HG02981 (cell line): ENCODE measurements at regions not wholly inside any gene's neighbourhood (a gene's known extent, or its start where the extent isn't known, plus 50 kb on each side); places are given as distances from the start of the nearest gene placed in this dataset.
"Not testable (repeated sequence)": the region's sequence is repeated elsewhere in the genome, so short reads cannot be mapped to it uniquely, and the experiment has no call there.

ENCODE experiments used
- ATAC-seq: cut with Tn5 transposase; IDR thresholded peaks from one replicate; pipeline ENCODE4 v1.9.1; 2021; ENCODE audit warnings: mild to moderate bottlenecking, moderate library complexity; ENCODE audit not compliant: unreplicated experiment

DNA sequence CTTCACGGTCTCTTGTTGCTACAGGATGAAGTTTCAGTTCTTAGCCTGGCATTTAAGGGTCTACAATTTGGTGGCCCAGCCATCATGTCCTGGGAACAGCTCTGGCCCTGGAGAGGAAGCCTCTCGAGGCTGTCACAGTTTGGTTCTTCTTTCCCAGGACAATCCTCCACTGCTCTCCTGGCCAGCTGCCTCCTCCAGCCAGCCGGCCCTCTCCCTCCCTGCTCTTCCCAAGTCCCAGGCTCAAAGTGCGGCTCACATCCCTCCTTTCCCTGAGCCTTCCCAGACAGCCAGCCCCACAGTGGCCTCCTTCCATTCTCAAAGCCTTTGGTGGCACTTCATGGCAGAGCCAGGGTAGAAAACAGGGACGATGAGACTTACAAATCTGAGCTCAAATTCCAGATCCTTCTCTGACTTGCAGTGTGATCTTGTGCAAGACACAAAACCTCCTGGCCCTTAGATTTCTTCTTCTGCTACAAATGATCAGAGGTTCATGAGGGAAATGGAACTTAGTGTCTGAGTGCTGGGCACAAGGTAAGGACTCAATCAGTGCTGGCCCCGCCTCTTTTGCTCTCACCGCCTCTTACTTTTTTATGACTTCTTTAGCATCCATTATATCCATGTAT lies 223.8 kb upstream of the ECI2 start:
- ATAC-seq, result no peak

DNA sequence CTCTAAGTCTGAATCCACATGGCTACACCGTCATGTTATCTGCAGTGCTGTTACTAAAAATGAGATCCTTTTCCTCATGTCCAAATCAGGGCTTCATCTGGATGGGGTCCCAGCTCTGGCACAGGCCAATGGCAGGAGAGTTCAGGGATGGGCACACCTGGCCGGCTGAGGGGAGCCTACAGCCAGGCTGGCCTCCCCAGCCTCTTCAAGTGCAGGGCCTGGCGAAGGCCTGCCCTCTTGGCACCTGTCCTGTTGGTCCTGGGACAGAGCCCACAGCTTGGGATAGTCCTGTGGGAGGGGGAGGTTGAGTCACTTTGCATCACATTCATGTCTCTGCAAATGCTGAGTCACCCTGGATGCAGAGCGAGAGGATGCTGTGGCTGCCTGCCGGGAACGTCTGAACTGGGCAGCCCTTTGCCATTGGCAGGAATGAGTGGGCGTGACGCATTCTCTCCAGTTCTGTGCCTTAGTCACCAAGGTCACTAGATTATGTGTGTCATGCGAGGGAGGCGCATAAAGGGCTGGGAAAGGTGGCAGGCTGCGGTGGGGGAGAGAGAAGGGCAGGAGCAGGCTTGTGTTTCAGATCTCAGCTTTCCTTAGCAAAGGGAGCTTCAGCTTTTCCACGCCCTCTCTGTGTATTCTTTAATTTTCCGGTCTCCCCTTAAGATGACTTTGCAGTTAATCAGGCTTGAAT lies 223.2 kb upstream of the ECI2 start:
- no peak for ATAC-seq

DNA sequence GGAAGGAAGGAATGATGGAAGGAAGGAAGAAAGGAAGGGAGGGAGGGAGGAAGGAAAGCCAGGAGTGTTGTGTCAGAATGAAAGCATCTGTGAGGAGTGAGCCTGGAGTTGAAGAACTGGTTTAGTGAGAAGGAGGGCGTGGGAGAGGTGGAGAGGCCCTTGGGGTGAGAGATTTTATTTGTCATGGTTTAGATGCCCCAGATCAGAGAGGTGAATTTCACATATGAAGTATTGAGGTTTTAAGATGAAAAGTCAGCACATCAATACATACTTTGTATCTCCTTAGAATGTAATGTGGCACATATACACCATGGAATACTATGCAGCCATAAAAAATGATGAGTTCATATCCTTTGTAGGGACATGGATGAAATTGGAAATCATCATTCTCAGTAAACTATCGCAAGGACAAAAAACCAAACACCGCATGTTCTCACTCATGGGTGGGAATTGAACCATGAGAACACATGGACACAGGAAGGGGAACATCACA lies 222.3 kb upstream of the ECI2 start:
- ATAC-seq, result not testable (repeated sequence)

DNA sequence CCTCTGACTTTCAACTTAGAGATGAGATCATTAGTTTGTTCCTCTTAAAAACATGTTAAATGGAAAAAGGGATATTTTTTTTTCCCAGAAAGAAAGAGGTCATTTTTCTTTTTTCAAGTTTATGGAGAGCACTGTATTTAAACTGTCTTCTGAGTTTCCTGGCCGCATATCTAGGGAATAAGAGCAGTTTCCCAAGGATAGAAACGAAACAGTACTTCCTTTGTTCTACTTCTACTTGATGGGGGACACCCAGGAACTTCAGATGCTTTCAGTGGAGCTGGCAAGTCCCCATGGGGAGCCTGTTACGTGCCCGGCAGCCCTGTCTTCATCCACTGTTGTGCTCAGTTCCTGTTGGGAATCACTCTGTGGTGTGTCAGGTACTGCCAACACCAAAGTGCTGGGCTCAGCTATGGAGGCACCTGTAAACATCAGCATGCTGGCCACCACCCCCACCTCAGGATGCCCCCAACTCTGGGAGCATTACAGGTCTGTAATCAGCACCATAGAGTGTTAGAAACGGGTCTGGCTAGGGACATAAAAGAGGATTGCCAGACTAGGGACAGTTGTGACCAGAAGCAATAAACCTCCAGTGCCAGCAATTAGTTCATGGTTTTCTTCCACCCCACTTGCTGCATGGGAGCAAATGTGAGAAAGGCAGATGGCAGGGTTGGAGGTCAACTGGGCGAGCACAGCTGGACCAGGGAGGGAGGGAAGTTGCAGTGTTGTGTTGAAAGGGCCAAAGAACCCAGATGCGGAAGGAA lies 221.7 kb upstream of the ECI2 start:
- ATAC-seq, result no peak

DNA sequence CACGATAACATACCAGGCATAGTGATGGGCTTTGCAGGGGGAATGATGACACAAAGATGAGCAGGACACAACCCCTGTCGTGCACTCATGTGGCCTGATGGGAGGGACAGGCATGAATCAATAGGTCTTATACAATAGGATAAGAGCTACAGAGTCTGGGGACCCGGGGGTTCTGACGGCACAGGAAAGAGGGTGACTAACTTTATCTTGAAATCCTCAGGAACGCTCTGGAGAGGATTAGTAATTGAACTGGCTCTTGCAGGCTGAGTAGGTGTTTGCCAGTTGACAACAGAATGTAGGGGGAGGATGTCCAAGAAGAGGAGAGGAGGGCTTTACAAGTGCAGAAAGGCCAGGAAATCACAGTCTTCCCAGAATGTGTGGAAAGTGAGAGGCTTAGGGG lies 219.9 kb upstream of the ECI2 start:
- no peak for ATAC-seq

DNA sequence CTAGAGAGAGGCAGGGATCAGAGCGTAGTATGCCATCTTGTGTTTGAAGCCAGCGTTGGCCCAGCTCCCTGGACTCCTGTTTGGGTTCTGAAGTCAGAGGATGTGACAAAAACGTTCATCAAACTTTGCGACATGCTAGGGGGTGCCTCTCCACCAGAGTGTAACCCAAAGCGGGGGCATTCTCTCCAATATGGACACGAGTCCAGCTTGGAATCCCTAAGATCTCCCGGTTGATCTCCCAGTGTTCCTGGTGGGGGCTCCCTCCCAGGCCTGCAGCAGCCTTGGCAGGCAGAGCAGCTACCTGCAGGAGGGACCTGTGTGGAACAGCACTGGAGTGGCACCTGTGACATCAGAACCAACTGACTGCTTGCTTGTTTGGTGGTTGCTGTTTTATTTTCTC lies 218.8 kb upstream of the ECI2 start:
- ATAC-seq, result no peak

DNA sequence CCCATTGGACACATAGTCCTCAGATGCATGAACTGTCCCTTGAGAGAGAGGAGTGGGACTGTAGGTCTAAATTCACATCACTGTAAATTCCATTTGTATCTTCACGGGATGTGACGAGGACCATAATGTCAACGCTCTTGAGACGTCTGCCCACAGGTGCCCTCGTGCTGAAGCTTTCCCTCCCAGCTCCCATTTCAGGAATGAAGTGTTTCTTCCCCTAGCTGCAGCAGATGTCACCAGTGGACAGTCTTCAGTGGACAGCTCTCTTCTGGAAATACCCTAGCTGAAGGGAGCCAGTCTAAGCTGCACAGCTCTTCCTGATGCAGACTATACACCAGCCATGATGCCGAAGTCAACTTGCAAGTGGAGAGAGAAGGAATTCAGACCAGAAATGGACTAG lies 217.4 kb upstream of the ECI2 start:
- ATAC-seq, result no peak

DNA sequence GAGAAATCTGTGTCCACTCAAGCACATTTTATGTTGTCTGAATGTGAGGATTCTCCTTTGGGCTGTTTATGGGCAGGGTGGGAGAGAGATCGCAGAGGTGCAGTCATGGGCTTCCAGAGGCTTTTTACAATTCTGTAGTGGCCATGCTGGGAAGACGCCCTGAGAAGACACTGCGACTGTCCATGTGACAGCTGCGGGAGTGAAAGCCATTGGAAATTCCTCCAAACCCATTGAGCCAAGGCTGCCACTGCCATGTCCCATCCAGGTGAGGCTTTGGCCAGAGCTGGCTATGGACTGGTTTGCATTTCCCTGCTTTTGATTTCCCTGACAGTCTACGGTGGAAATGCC lies 216.9 kb upstream of the ECI2 start:
- no peak for ATAC-seq

DNA sequence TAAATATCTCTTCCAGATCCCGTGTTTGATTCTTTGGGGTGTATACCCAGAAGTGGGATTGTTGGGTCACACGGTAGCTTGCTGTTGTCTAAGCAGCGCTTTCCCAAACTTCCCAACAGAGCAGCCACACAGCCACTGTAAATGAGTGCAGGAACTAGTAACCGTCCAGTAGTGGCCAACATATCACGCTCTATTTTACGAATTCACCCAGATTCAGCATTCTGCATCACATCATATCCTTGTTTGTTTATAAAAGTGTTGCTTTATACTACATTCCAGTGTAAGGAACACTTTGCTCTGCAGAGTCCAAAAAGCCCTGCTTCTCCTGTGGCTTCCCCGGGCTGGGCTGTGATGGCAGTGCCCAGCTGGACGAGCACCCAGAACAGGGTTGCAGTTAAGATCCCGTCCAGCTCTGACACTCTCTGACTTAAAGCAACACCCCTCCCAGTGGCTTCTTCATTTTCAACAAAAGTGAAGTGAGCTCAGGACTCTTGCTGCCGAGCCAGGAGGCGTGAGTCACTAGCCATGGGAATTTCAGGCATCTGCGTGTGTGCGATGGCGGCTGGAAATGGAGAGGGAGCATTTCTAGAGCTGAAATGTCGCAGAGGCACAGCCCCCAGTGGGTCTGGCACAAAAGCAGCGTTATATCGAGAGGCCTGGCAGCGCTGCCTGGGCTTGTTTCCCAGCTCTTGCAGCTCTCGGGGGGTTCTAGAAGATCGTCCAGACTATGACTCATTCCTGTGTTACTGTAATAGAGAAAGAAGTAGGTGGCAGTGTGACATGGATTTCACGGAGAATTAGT lies 216.3 kb upstream of the ECI2 start:
- no peak for ATAC-seq

DNA sequence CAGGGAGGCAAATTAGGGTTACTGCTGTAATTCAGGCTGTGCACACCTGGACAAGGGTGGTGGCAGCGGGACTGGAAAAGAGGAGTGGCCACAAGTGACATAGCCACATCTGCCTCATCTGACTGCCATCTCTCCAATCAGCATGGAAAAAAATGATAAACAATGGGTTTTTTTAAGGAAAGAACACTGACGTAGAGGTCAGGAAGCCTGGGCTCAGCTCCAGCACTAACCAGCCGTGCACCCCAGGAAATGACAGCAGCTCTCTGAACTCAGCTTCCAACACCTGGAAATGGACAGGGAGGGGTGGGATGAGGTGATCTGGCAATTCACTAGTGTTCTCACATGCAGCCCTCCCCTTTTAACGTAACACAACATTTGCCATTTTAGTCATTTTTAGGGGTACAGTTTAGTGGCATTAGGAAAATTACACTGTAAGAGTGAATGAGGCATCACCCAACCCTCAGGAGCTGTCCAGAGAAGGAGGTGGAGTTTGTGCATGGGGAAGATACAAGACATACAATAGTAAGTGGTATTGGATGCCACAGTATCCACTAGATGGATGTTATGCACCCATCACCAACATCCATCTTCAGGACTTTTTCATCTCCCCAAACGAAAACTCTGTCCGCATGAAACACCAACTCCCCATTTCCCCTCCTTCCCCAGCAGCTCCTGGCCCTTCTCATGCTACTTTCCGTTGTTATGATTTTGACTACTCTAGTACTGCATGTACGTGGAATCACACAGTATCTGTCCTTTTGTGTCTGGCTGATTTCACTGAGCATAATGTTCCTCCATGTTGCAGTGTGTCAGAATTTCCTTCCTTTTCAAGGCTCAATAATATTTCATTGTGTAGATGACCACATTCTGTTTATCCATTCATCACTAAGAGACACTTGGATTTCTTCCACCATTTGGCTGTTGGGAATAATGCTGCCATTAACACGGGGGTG lies 215.5 kb upstream of the ECI2 start:
- ATAC-seq, result no peak

DNA sequence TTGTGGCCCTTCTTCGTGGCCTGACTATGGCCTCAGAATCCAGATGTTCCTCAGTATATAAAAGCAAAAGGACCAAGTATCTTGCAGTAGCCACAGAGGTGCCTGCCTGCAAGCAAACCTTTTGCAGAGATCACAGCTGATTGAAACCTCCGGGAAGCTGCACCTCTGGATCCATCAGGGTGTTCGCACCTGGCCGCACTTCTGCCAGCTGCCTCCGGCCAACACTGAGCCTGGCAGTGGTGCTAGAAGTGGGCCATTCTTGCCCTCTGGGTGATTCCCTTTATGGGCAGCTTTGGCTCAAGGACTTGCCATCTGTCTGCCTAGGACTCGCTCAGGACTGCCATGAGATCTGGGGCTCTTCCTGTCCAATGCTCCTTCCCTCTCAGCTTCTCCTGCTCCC lies 214.6 kb upstream of the ECI2 start:
- no peak for ATAC-seq

DNA sequence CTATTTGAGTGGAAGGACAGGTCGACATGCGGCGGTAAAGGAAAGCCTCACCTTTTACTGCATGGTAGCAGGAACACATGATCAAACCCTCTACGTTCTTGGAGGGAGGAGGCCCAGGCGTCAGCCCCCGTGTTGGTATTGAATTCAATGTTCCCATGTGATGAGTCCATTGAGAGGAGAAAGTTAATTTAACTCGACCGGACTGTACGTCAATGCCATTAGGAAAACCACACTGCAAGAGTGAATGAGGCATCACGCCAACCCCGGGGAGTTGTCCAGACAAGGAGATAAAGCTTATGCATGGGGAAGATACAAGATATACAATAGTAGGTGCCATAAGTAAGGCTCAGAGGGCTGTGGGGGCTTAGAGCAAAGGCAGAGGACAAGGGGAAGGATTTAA lies 213.9 kb upstream of the ECI2 start:
- ATAC-seq, result no peak

DNA sequence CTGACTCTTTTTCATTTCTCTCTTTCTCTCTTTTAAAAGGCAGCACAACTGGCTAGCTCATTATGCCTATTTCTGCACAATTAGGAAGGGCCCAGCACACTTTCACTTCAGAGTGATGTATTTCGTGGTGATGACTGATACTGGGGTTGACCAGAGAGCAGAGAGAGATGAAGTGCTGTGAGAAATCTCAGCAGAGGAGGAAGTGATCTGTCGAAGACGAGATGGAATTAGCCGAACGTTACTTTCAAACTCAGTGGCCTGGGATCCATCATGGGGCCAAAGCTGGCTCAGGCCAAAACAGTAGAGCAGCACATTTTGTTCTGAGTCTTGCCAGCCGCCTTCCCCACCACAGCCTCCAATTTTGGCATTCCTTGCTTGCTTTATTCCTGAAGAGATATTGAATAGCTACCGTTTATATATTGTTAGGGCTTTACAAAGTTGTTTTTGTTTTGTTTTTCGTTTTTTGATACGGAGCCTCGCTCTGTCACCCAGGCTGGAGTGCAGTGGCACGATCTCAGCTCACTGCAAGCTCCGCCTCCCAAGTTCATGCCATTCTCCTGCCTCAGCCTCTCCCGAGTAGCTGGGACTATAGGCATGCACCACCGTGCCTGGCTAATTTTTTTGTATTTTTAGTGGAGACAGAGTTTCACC lies 213.2 kb upstream of the ECI2 start:
- no peak for ATAC-seq

DNA sequence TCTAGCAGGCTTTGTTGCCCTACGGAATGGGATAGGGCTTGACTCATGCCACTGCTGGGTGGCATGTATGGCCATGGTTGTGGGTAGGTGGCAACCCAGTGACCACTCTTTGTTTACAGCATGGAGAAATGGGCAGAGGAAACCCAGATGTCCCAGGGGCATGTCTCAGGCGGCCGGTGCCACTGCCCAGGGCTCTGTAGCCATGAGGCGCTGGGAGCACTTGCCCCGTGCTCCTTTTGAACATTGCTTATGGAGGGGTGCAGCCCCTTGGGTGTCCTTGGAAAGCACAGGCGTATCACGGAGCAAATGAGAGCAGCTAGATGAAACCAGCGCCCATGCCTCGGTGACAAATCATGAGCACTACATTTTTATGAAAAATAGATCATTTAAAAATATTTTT lies 212.5 kb upstream of the ECI2 start:
- ATAC-seq, result no peak

DNA sequence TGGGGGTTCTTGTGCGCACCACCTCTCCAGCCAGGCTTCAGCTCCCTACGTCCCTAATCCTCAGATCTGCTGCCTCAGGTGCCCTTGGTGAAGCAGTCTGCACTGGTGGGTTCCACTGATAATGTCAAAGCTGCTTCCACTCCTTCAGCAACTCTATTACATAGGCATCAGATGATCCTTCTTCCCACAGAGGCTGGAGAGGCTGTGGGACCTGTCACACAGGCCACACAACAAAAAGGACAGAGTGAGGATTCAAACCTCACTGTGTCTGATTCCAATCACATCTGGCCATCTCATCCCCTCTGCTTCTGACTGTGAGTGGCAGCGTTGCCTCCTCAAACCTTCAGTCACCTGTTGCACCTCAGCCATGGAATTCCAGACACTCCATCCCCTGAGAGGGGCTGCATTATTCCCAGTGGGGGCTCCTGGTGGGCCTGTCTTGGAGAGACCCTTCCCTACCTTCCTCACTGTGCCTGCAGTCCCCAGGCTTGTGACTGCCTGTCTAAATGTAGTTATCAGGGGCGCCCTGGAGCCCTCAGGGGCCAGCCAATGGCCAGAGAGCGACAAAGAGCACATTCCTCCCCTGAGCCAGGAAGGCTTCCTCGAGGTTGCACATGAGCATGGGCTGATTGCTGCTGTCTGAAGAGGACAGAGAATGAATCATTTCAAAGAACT lies 211.4 kb upstream of the ECI2 start:
- ATAC-seq, result no peak

DNA sequence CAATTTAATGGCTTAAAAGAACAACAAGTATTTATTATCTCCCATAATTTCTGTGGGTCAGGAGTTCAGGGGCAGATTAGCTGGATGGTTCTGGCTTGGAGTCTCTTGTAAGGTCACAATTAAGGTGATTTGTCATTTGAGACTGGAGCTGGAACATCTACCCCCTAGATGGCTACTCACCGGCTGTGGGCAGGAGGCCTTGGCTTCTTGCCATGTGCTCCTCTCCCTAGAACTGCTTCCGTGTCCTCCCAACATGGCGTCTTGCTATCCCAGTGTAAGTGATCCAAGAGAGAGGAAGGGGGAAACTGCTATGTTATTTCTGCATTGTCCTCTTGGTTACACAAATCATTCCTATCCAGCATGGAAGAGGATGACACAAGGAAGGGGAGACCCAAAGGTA lies 210.2 kb upstream of the ECI2 start:
- ATAC-seq, result no peak

DNA sequence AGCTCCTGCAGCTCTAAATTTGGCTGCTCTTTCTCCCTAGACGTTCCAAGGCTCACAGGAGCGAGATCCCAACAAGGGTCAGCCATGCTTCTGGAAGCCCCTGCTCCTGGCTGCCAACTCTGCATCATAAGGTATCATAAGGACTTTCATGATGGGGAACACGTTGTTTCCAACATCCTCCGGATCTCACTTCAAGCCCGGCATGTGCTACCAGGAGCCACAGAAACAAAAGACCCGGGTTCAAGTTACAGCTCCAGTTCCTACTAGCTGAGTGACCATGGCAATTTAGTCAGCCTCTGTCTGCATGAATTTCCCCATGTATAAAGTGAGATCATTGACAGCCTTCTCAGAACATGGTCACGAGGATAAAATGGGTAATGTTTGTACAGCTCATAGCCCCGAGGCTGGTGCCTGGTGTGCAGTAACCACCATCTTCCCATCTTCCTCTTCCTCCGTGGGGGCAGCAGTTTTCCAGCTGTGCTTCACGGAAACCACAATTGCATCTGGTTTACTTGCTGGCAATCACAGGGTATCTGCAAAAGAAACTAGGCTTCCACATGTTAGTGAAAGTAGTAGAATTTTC lies 209.0 kb upstream of the ECI2 start:
- no peak for ATAC-seq

DNA sequence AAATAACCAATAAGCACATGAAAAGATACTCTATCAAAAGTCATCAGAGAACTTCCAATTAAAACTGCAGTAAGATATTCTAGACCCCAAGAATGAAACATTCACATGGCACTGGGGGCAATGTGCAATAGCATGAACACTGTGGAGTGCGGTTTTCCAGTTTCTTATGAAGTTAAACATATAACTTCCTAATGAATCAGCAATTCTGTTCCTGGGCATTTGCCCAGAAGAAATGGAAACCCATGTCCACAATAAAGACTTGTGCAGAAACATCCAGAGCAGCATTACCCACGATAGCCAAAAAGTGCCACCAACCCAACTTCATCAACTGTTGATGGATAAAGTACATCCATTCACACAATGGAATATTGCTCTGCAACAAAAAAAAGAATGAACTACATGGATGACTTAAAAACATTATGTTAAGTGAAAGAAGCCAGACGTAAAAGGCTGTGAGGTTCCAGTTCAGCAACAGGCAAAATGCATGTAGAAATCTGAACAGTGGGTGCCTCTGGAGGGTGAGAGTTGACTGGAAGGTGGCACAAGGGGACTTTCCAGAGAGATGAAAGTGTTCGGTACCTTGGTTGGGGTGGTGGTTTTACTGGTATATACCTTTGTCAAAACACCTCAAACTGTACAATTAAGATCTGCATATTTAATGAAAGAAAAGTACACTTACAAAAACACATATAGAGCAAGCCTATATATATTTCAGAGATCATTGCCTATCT lies 207.2 kb upstream of the ECI2 start:
- no peak for ATAC-seq
